Epithelial cell of prostate (primary cell): ENCODE measurements at regions not wholly inside any gene's neighbourhood (a gene's known extent, or its start where the extent isn't known, plus 50 kb on each side); places are given as distances from the start of the nearest gene placed in this dataset.

ENCODE experiments used
- DNase-seq: peaks from one replicate; pipeline ENCODE4 v3.0.0-alpha.2; 2011; ENCODE audit warnings: low read depth, low spot score
- H3K27ac ChIP-seq: fragments of 450-650 bp; 2 replicates; pipeline ENCODE4 v1.5.1; 2017; ENCODE audit warnings: mild to moderate bottlenecking

- DNase-seq, result no peak
- no peak overlapping the region for H3K27ac ChIP-seq
Measured at GRCh38 chr7:18295781-18296423, 199.6 kb upstream of the HDAC9 start.

GRCh38 chr7:18302097-18302496 is 193.5 kb upstream of the HDAC9 start:
- no peak overlapping the region for H3K27ac ChIP-seq
- DNase-seq, result no peak

- no peak for DNase-seq
- no peak overlapping the region for H3K27ac ChIP-seq
Measured at GRCh38 chr7:18305866-18306265, 189.7 kb upstream of the HDAC9 start.

- no peak for DNase-seq
- no peak overlapping the region for H3K27ac ChIP-seq
Measured at GRCh38 chr7:18306696-18307095, 188.9 kb upstream of the HDAC9 start.

DNA sequence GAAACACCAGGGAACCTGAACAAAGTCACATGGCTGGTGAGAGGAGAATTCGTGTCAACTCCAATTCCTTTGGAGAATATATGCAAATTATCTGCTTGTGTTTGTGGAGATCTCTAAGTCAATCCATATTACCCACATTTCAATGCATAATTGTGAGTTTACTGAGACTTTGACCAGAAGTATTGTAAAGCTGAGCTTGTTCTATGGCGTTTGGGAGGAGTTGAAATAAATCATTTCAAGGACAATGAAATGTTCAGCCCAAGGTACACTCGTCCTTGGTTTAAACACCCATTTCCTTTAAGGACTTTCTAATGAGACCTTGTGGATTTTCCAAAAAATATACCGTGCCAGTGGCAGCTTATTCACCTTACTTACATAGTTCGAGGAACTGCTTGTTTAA is 186.6 kb upstream of the HDAC9 start:
- H3K27ac ChIP-seq, result no peak overlapping the region
- no peak for DNase-seq

DNA sequence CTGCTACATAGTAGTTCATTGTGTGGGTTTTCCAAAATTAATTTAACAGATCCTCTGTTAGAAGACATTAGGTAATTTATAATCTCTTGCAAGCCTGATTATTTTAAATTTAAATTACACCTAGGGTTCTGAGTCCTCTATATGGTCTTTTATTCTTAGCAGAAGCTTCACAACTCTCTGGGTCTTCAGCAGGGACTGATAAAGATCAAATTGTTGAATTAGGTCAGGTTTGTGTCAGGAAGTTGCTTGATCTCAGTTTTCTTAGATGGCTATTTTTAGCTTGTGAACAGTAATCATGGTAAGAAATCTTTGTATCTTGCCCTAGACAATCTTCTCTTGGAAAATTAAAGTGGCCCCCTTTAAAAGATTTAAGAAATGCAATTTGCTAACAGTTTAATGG is 183.1 kb upstream of the HDAC9 start:
- no peak overlapping the region for H3K27ac ChIP-seq
- DNase-seq, result no peak

DNA sequence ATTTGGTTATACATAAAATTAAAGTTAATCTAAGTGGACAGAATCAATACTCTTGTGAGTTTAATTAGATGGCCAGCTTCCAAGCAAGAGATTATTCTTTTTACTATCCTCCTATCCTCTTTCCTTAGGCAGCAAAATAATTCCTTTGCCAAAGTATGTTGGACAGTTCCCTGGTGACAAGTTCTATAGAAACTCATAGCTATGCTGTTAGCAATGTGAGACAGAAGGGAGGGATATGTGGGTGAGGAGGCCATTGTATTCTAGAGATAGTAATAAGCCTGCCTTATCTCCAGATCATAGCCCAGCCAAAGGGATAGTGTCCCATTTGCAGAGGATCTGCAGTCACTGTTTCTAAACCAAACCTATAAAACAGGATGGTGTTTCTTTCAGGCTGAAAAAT is 181.6 kb upstream of the HDAC9 start:
- H3K27ac ChIP-seq, result no peak overlapping the region
- DNase-seq, result no peak

GRCh38 chr7:18315241-18315640 is 180.3 kb upstream of the HDAC9 start:
- no peak for DNase-seq
- no peak overlapping the region for H3K27ac ChIP-seq

GRCh38 chr7:18317941-18318340 is 177.6 kb upstream of the HDAC9 start:
- no peak for DNase-seq

GRCh38 chr7:18320422-18320821 is 175.1 kb upstream of the HDAC9 start:
- no peak for DNase-seq
- no peak overlapping the region for H3K27ac ChIP-seq

More at GRCh38 chr7:18317941-18318340, 177.6 kb upstream of the HDAC9 start:
- H3K27ac ChIP-seq, result no peak overlapping the region

DNA sequence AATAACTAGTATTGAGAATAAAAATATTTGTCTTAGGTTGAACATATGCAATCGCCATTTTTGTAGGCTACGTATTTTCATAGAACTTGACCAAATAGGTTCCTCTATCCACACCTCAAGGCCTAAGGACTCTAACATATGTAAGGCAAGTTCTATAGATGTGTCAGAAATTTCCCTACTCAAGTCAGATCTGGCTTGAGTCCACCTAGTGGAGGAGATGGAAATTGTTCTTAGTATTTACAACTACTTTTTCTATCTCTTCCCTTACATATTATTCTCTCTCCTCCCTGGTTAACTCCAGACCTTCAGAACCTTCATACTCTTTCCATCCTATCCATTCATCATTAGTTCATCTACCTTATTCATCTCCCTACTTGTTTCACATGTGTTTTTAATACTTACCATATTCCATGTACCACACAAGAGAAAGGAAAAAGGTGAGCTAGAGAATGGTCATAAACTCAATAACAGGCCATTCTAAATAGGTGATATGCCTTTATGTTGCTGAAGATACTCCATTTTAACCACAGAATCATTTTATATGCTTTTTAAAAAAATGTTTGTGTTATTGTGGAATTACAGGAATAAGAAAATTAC is 174.5 kb upstream of the HDAC9 start:
- H3K27ac ChIP-seq, result no peak overlapping the region
- no peak for DNase-seq

GRCh38 chr7:18330548-18330947 is 165.0 kb upstream of the HDAC9 start:
- H3K27ac ChIP-seq, result no peak overlapping the region
- DNase-seq, result no peak

DNA sequence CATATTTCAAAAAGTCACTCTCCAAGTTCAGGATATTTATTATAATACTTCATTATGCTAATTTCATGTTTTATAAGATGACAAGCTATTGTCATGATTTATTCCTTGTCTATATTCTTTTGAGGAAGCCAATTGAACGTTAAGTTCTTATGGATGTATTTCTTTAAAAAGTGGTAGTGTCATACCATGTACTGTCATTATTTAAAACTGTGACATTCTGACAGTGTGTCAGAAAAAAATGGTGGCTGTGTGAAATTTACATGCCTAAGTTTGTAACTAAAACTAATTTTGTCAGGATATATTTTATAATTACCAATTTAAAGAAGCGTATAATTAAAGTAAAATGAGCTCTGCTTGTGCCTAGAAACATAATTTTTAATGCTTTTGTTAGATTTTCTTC is 158.9 kb upstream of the HDAC9 start:
- no peak overlapping the region for H3K27ac ChIP-seq
- DNase-seq, result no peak

GRCh38 chr7:18337048-18337809 is 158.3 kb upstream of the HDAC9 start:
- DNase-seq, result no peak
- no peak overlapping the region for H3K27ac ChIP-seq

DNA sequence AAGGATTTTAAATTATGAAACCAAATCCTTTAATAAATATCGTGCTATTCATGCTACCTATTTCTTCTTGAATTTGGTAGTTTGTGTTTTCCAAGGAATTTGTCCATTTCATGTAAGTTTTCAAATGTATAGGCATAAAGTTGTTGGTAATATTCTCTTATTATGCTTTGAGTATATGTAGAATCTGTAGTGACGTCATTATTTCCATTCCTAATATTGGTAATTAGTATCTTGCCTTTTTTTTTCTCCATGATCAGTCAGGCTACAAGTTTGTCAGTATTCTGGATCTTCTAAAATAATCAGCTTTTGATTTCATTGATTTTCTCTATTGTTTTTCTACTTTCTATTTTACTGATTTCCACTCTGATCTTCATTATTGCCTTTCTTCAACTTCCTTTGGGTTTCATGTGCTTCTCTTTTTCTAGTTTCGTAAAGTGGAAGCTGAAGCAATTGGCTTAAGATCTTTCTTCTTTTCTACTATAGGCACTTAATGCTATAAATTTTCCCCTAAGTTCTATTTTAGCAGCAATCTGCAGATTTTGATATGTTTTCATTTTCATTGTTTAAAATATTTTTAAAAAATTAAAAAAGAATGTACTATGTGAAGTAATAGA is 156.5 kb upstream of the HDAC9 start:
- no peak overlapping the region for H3K27ac ChIP-seq
- DNase-seq, result no peak

DNA sequence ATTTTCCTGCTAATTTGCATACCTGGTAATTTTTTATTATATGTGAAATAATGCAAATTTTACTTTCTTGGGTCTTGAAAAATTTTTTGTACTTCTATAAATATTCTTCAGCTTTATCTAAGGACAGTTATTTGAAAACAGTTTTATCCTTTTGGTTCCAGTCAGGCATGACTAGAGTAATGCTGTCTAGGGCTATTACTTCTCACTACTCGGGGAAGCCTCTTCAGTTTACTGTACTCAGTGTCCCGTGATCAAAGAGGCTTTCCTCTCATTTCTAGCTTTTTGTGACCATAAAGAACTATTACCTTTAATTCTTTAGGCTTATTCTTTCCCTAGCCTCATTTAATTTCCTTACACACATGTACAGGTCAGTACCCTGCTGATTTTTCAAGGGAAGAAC is 153.8 kb upstream of the HDAC9 start:
- no peak overlapping the region for H3K27ac ChIP-seq
- DNase-seq, result no peak

- no peak for DNase-seq
- H3K27ac ChIP-seq, result no peak overlapping the region
Measured at GRCh38 chr7:18343047-18343446, 152.5 kb upstream of the HDAC9 start.

- H3K27ac ChIP-seq, result no peak overlapping the region
- no peak for DNase-seq
Measured at GRCh38 chr7:18344536-18344935, 151.0 kb upstream of the HDAC9 start.

- DNase-seq, result no peak
- no peak overlapping the region for H3K27ac ChIP-seq
Measured at GRCh38 chr7:18345641-18346234, 149.8 kb upstream of the HDAC9 start.

DNA sequence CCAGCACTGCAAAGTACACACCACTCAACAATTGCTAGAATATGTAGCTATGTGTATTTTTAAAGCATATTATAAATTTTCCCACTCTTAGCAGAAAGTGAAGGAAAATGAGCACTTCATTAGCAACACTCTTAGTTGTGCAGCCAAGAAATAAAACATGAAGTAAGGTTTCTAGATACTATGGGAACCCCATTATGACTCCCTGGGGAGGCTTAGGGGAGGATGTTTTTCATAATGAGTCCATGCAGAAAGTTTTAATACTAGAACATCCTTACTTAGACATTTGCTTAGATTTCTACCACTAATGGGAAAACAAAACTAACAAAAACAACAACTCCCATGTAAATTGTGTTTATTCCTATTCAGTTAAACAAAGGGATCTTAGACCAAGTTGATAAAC is 148.4 kb upstream of the HDAC9 start:
- H3K27ac ChIP-seq, result no peak overlapping the region
- no peak for DNase-seq

DNA sequence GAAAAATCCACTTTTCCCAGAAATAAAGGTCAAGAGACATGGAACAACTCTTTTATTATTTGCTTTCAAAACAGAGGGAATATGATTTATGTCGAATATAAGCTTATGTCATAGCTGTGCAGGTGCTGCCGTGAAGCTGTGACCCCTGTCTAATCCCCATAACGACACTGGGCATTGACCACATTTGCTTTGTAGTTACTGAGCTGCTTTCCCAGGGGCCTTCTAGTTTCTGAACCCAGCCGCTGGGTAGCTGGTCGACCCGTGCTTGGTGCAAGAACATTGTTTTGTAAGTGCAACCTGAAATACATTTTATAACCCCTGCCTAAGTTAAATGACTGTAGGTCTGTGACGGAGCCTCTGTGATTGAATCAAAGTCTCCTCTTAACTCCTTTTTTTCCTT is 144.9 kb upstream of the HDAC9 start:
- H3K27ac ChIP-seq, result no peak overlapping the region
- DNase-seq, result no peak
